ENCODE measurements at regions not wholly inside any gene's neighbourhood (a gene's known extent, or its start where the extent isn't known, plus 50 kb on each side); places are given as distances from the start of the nearest gene placed in this dataset.
"Not testable (repeated sequence)": the region's sequence is repeated elsewhere in the genome, so short reads cannot be mapped to it uniquely, and the experiment has no call there.

DNA sequence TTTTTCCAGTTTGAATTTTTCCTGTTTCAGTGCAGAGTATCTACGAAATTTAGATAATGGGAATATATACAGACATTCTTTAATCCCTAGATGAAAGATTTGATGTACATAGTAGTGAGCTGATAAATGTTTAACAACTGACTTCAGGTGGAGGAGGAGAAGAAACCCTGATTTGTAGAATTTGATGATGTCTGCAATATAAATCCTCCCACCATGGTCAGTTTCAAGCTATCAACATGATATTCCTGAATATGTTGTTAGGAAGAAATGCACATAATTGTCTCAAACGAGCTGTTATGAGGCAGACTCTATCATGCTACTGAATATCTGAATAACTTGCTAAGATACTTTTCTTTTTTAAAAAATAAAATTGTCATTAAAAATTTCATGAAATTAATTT lies 629.3 kb upstream of the LRRN3 start:
- DNase-seq (ENCODE audit: low spot score) (no peak), ATAC-seq (ENCODE audit: low FRiP score) (no peak)
- TF ChIP-seq, protein P1, sequence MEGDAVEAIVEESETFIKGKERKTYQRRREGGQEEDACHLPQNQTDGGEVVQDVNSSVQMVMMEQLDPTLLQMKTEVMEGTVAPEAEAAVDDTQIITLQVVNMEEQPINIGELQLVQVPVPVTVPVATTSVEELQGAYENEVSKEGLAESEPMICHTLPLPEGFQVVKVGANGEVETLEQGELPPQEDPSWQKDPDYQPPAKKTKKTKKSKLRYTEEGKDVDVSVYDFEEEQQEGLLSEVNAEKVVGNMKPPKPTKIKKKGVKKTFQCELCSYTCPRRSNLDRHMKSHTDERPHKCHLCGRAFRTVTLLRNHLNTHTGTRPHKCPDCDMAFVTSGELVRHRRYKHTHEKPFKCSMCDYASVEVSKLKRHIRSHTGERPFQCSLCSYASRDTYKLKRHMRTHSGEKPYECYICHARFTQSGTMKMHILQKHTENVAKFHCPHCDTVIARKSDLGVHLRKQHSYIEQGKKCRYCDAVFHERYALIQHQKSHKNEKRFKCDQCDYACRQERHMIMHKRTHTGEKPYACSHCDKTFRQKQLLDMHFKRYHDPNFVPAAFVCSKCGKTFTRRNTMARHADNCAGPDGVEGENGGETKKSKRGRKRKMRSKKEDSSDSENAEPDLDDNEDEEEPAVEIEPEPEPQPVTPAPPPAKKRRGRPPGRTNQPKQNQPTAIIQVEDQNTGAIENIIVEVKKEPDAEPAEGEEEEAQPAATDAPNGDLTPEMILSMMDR (IDR thresholded peaks at IDR 0.05), result no peak

DNA sequence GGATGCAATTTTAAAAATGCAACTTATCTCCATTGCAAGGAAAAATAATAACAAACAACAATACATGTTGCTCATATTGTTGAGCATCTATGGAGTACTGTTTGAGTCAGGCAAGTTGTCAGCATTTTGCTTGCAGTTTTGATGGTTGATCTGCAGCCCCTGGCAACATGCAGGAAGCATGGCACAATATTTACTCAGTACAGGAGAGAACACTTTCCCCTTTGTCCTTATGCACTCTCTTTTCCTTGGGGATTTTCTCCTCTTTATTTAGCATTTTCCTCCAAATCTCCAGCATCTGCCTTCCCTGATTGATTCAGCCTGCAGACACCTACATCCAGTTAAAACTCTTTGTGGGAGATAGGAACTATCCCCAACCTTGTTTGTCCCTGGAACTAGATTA lies 620.5 kb upstream of the LRRN3 start:
- TF ChIP-seq, protein P1 (IDR thresholded peaks at IDR 0.05), result no peak
- no peak for DNase-seq (ENCODE audit: low spot score)
- ATAC-seq (ENCODE audit: low FRiP score), result no peak

- not testable (repeated sequence) for ATAC-seq (ENCODE audit: low FRiP score); DNase-seq (ENCODE audit: low spot score)
These were observed 618.5 kb upstream of the LRRN3 start for GRCh38 chr7:110472419-110472818.

GRCh38 chr7:110480964-110481363 lies 610.0 kb upstream of the LRRN3 start:
- DNase-seq (ENCODE audit: low spot score) (no peak), ATAC-seq (ENCODE audit: low FRiP score) (no peak)
- TF ChIP-seq, protein P1 (IDR thresholded peaks at IDR 0.05), result no peak

DNA sequence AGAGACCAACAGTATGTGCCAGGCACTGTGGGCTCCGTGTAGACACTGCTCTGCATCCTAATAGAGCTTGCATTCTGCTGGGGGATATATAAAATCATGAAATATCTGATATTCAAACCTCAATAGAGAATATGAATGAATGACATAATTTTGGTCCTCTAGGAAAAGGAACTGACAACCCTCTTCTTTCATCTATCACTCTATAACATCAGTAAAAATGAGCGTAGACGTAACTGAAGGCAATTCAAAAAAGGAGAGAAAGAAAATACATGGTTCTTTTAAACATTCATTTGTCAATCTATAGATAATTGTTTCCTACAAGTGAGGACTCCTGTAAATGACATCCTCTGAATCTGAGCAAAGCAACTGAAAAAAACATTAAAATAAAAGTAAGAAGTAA lies 607.4 kb upstream of the LRRN3 start:
- no peak for ATAC-seq (ENCODE audit: low FRiP score)
- no peak for DNase-seq (ENCODE audit: low spot score)
- TF ChIP-seq, protein P1 (IDR thresholded peaks at IDR 0.05), result no peak

DNA sequence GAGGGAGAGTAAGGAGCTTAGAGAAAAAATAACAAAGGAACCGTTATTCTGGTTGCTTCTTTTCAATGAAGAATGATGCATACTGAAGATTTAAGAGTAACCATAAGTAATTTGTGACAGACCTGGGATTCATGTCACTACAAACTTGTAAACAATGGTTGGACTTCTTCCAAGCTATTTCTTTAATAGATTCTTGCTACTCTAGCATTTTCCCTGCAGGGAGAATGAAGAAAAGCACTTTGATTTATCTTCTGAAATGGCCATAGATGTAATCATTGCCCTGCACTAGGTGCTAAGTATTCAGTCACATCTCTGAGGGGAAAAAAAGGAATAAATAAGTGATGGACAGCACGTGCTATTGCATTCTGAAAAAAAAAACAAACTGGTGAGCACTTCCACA lies 606.6 kb upstream of the LRRN3 start:
- DNase-seq (ENCODE audit: low spot score), result no peak
- TF ChIP-seq, protein P1 (IDR thresholded peaks at IDR 0.05), result no peak
- no peak for ATAC-seq (ENCODE audit: low FRiP score)

GRCh38 chr7:110486549-110486948 lies 604.4 kb upstream of the LRRN3 start:
- no peak for ATAC-seq (ENCODE audit: low FRiP score)
- TF ChIP-seq, protein P1 (IDR thresholded peaks at IDR 0.05), result no peak
- no peak for DNase-seq (ENCODE audit: low spot score)

DNA sequence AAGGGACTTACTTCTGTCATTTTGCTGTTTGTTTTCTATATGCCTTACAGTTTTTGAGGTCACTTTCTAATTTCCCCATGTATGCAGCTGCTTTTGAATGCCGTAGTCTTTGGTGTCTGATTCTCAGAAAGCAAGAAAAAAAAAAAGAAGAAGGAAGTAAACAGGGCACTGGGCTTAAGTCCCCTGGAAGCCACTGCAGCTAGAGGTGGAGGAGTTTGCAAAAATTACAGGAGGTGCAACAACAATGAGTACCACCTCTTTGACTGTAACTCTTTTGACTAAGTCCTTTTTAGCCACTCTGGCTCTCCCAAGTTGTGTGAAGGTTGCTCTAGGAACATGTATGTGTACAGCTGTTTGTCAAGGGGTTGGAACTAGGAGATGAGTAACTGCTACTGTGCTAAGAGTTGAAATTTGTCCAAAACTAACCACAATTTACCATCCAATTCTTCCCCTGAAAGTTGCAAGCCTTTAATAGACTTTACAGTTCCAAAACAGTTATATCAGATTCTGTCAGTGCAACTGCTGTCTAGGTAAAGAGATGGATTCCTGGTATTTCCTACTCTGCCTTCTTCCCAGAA lies 588.0 kb upstream of the LRRN3 start:
- DNase-seq (ENCODE audit: low spot score), result no peak
- no peak for ATAC-seq (ENCODE audit: low FRiP score)
- TF ChIP-seq, protein P1 (IDR thresholded peaks at IDR 0.05), result no peak
